ENCODE measurements at regions not wholly inside any gene's neighbourhood (a gene's known extent, or its start where the extent isn't known, plus 50 kb on each side); places are given as distances from the start of the nearest gene placed in this dataset.

DNA sequence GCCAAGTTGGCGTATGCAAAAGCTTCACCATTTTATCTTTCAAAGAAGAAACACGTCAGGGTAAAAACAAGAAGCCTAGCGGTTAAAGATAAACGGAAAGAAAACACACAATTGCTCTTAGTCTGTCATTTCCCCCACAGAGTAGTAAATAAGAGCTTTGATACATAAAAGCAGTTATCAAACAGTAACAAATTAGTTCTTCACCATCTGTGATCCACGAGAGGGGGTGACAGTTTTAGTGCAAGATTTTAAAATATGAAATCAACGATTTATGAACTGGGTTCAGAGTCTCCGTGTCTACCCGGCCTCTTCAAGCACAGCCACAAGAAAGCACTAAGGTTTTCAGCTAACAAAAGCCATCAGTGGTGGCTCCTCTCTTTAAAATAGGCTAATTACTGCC is 703.9 kb upstream of the ID2 start:
- TF ChIP-seq, protein P1, sequence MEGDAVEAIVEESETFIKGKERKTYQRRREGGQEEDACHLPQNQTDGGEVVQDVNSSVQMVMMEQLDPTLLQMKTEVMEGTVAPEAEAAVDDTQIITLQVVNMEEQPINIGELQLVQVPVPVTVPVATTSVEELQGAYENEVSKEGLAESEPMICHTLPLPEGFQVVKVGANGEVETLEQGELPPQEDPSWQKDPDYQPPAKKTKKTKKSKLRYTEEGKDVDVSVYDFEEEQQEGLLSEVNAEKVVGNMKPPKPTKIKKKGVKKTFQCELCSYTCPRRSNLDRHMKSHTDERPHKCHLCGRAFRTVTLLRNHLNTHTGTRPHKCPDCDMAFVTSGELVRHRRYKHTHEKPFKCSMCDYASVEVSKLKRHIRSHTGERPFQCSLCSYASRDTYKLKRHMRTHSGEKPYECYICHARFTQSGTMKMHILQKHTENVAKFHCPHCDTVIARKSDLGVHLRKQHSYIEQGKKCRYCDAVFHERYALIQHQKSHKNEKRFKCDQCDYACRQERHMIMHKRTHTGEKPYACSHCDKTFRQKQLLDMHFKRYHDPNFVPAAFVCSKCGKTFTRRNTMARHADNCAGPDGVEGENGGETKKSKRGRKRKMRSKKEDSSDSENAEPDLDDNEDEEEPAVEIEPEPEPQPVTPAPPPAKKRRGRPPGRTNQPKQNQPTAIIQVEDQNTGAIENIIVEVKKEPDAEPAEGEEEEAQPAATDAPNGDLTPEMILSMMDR (conservative IDR thresholded peaks at IDR 0.05; ENCODE audit: low read length), result no peak
- no peak for TF ChIP-seq EZH2phosphoT487 (IDR thresholded peaks at IDR 0.05; ENCODE audit: borderline replicate concordance)

Data from Loucy (cell line).